NCI-H2227 treated with DMSO at 0.1 percent for 48 hours (cell line): ENCODE measurements at regions not wholly inside any gene's neighbourhood (a gene's known extent, or its start where the extent isn't known, plus 50 kb on each side); places are given as distances from the start of the nearest gene placed in this dataset.
"Not testable (repeated sequence)": the region's sequence is repeated elsewhere in the genome, so short reads cannot be mapped to it uniquely, and the experiment has no call there.

Source experiments
- DNase-seq: peaks from one replicate; lab custom pipeline; 2025; lab: John Stamatoyannopoulos, UW

DNA sequence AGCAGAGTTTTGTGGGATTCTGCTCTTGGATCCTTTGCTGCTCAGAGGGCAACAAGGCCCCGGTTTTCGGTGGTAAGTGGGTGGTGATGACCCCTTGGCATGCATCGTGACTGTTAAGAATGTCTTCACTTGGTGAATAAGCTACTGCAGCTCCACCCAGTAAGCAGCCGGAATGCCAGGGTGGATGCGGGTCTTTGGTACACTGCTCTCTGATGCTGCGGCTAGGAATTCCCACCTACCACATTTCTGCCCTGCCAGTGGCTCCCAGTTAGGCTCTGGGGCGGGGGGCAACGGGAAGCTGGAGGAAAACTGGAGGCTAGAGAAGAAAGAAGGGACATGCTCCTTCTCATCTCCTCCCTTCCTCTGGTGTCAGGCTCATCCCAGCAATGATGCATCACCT is 180.4 kb upstream of the GALNT2 start:
- DNase-seq, result no peak

GRCh38 chr1:229887043-229887822 is 179.8 kb upstream of the GALNT2 start:
- no peak for DNase-seq

DNA sequence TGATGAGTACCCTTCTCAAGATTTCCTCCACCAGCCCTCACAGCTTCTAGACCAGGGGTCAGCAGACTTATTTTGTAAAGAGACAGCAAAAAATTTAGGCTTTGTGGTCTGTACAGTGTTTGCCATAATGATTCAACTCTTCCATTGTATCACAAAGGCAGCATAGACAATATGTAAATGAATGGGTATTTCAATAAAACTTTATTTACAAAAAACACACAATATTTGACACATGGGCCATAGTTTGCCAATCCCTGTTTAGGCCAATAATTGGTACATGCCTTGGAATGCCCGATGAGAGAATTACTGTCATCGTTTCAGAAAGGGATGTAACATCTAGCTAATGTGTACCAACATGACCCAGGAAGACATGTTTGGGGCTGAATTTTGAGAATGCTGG is 178.9 kb upstream of the GALNT2 start:
- no peak for DNase-seq

- no peak for DNase-seq
Observed at GRCh38 chr1:229888561-229889001, 178.5 kb upstream of the GALNT2 start.

GRCh38 chr1:229889031-229889517 is 178.0 kb upstream of the GALNT2 start:
- DNase-seq, result no peak

DNA sequence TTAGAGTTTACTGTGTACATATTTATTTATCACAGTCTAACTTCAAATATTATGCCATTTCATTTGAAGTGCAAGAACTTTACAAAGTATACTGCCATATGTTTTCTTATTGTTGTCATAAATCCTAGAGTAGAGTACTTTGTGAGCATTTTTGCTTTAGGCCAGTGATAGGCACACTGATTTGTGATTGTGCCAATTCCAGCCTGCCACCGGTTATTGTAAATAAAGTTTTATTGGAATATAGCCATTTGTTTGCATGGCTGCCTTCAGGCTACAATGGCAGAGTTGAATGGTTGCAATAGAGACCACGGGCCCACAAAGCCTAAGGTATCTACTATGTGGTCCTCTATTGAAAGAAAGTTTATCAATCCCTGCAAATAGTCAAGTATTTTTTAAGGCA is 175.8 kb upstream of the GALNT2 start:
- no peak for DNase-seq

GRCh38 chr1:229892515-229893117 is 174.4 kb upstream of the GALNT2 start:
- DNase-seq, result no peak

DNA sequence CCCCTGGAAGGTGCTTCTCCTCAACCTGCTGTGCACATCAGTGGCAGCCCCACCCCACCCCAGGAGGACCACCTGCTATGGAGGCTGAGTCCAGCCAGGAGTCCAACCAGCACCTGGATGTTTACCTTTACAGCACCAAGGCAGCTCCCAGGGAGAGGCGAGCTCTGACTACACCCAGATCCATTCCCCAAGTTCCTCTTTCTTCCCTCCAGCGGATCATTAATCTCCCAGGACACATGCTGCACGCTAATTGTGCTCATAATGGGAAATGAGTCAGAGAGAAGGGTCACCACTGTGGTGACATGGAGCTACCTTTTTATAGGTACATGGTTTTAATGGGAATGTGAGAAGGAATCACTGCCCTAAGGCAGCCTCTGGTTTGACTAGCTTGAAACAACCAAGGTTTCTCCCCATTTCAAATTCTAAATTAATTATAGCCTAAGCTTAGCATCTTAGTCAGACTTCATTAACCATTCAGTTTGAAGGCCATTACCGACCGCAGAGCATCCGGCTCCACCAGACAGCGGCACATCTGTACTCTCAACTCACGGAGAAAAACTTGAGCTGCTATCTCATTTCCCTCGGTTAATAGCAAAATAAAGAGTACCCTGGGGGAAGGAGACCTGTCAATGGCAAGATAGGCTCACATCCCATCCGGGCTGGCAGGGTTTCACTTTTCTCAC is 173.1 kb upstream of the GALNT2 start:
- DNase-seq, result no peak

DNA sequence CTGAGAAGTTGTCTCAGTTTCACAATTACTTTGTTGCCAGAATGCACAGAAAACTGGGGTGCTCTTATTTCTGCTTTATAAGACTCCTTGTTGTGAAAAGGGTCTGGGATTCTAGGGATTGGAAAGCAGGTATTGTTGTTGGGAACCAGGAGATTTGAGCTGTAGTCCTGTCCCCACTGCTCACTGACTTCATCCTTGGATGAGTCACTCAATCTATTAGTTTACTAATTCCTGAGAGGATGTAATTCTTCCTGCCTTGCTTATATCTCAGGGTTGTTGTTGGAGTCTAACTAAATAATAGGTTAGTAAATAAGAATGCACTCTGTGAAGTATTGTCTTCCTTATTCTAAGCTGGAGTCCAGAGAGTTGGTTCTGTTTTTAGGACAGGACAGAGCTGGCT is 172.5 kb upstream of the GALNT2 start:
- DNase-seq, result no peak

DNA sequence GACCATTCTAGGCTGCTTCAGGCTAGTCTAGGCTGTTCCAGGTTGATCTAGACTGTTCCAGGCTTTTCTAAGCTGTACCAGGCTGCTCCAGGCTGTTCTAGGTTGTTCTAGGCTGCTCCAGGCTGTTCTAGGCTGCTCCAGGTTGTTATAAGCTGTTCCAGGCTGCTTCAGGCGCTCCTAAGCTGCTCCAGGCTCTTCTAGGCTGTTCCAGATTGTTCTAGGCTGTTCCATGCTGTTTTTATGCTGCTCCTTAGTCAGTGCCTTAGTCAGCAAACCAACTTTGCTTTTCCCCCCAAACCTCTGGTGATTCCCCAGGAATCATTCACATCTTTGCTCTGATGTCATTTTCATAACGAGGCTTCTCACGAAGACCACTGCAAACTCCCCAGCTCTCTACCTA is 171.4 kb upstream of the GALNT2 start:
- DNase-seq, result no peak

GRCh38 chr1:229896306-229896705 is 170.7 kb upstream of the GALNT2 start:
- DNase-seq, result no peak

DNA sequence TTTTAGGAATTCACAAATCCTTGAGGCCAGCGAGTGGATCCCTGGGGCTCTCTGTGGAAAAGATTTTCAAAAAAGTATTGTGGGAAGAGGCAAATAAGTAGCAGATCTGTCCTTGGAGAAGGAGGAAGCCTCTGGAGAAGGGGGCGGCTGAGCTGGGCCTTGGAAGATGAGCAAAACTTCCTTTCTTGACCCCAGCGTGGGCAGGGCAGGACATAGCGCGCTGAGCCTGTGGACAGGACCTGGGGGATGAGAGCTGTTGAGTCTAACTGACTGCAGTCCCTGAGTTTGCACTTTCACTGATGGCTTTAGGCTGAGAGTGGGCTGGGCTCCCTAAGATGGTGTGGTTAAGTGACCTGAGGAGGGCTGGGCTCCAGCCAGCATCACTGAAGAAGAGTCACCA is 170.2 kb upstream of the GALNT2 start:
- DNase-seq, result no peak

- DNase-seq, result no peak
Observed at GRCh38 chr1:229897501-229897900, 169.5 kb upstream of the GALNT2 start.

DNA sequence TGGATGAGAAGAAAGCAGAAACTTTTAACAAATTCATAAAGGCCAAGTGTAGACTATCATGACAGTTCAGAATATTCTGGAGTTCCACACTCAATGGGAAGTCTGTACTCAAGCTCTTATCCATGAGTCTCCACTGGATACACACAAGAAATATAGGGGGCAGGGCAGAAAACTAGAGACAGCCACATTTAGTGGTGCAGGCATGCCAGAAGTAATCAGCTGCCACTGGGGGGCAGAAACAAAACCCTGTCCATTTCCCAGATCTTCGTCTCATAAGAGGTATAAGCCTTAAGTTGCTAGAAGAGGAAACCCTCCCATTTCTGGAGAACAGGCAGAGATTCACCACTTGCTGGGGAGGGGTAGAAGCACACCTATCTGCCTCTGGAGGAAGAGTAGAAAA is 166.8 kb upstream of the GALNT2 start:
- DNase-seq, result no peak

DNA sequence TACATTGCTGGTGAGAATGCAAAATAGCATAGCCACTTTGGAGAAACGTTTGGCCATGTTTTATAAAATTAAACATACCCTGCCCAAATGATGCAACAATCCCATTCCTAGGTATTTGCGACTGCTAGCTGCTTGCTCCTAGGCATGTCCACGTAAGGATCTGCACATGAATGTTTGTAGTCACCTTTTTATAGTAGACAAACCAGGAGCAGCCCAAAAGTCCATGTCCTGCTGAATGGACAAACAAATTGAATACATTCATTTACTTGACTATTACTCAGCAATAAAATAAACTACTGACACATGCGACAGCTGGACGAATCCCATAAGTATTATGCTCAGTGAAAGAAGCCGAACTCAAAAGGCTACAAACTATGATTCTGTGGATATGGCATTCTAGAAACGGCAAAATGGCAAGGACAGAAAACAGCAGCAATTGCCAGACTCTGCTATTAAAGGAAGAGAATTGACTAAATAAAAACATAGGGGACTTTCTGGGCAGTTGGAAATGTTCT is 161.9 kb upstream of the GALNT2 start:
- DNase-seq, result no peak

- no peak for DNase-seq
Observed at GRCh38 chr1:229905652-229906051, 161.4 kb upstream of the GALNT2 start.

DNA sequence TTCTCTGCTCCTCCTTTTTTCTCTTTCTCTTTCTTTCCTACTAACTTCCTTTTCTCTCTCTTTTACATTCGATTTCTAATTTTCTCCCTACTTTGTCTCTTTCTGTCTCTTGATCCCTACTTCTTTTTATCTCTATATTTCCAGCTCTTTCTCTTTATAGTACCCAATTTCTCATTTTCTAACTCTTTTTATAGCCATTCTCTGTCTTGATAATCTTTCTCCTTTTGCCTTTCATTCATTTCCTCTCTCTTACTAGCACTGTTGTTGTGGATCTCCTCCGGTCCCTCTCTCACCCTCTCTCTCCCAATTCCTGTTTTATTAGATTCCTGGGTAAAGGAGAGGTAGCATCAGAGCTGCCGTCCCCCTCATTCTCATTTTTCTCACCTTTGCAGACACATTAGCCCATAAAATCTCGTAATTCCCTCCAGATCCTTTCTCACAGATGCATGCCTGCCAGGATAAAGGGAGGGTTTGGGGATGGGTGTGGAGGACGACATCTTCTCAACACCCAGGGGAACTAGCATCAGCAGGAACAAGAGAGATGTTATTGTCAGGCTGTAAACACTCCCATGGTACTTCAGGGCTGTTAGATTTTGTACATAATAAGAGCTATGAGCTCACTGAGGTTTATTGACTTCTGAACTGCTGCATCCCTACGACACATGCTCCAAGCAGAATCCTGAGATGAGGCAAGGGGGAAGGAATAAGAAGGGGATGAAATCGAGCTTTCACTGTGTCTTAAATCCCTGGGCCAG is 159.0 kb upstream of the GALNT2 start:
- DNase-seq, result peak; percentile 8

GRCh38 chr1:229908689-229909088 is 158.3 kb upstream of the GALNT2 start:
- no peak for DNase-seq

DNA sequence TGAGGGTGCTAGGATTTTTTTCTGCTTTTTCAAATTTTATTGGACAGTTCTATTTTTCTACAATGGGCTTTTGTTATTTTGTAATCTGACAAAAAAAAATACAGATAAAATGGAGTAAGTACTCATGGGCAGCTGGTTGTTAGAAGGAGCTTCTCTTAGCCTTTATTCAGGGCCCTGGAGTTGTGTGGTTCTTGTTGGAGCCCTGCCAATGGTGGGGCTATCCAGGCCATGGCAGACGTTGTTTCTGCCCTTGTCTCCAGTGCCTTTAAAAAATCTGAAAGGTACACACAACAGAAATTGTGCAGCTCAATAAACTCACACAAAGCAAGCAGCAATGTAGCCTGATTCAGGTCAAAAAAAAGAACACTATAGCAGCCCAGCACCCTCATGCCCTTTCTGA is 153.5 kb upstream of the GALNT2 start:
- DNase-seq, result no peak

GRCh38 chr1:229919488-229919887 is 147.6 kb upstream of the GALNT2 start:
- not testable (repeated sequence) for DNase-seq

GRCh38 chr1:229920683-229921082 is 146.4 kb upstream of the GALNT2 start:
- DNase-seq, result no peak

- no peak for DNase-seq
Observed at GRCh38 chr1:229922249-229922648, 144.8 kb upstream of the GALNT2 start.
